ENCODE measurements at regions not wholly inside any gene's neighbourhood (a gene's known extent, or its start where the extent isn't known, plus 50 kb on each side); places are given as distances from the start of the nearest gene placed in this dataset.

DNA sequence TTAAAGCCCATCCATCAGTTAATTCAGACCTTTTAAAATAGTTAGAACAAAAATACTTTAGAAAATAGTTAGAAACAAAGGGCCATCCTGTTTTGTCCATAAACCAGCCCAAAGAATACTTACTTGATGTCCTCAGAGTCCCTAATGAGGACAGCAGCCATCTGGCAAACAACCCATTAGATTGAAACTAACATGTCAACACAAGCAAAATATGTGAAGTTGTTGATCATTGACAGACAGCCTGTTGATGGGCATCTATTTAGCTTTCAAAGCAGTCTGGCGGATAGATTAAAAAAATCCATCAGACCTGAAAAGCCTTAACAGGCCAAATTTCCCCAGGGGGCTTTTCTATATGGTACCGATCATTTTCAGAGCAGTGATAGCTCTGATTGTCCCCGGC lies 154.2 kb upstream of the TSHZ2 start:
- TF ChIP-seq, protein P1, sequence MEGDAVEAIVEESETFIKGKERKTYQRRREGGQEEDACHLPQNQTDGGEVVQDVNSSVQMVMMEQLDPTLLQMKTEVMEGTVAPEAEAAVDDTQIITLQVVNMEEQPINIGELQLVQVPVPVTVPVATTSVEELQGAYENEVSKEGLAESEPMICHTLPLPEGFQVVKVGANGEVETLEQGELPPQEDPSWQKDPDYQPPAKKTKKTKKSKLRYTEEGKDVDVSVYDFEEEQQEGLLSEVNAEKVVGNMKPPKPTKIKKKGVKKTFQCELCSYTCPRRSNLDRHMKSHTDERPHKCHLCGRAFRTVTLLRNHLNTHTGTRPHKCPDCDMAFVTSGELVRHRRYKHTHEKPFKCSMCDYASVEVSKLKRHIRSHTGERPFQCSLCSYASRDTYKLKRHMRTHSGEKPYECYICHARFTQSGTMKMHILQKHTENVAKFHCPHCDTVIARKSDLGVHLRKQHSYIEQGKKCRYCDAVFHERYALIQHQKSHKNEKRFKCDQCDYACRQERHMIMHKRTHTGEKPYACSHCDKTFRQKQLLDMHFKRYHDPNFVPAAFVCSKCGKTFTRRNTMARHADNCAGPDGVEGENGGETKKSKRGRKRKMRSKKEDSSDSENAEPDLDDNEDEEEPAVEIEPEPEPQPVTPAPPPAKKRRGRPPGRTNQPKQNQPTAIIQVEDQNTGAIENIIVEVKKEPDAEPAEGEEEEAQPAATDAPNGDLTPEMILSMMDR (conservative IDR thresholded peaks at IDR 0.05; ENCODE audit: low read length), result no peak
- no peak for TF ChIP-seq EZH2phosphoT487 (IDR thresholded peaks at IDR 0.05; ENCODE audit: borderline replicate concordance)
